NCI-H2196 treated with DMSO at 0.1 percent for 48 hours (cell line): ENCODE measurements at regions not wholly inside any gene's neighbourhood (a gene's known extent, or its start where the extent isn't known, plus 50 kb on each side); places are given as distances from the start of the nearest gene placed in this dataset.
"Not testable (repeated sequence)": the region's sequence is repeated elsewhere in the genome, so short reads cannot be mapped to it uniquely, and the experiment has no call there.

ENCODE experiments used
- DNase-seq: peaks from one replicate; lab custom pipeline; 2025; ENCODE audit not compliant: unreplicated experiment; lab: John Stamatoyannopoulos, UW

GRCh38 chr3:190989218-190989617, 126.7 kb upstream of the GMNC start:
- no peak for DNase-seq

DNA sequence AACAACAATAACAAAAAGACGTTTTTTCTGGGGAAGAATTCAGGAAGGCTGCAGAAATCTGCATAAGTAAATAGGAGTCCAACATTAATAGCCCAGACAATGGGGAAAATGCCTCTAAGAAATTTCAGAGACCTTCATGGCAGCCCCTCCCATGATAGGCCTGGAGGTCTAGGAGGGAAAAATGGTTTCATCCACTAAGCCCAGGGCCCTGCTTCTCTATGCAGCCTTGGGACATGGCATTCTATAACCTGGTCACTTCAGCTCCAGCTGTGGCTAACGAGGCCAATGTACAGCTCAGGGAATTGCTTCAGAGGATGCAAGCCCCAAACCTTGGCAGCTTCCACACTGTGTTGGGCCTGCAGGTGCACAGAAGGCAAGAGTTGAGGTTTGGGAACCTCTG, 125.6 kb upstream of the GMNC start:
- no peak for DNase-seq

DNA sequence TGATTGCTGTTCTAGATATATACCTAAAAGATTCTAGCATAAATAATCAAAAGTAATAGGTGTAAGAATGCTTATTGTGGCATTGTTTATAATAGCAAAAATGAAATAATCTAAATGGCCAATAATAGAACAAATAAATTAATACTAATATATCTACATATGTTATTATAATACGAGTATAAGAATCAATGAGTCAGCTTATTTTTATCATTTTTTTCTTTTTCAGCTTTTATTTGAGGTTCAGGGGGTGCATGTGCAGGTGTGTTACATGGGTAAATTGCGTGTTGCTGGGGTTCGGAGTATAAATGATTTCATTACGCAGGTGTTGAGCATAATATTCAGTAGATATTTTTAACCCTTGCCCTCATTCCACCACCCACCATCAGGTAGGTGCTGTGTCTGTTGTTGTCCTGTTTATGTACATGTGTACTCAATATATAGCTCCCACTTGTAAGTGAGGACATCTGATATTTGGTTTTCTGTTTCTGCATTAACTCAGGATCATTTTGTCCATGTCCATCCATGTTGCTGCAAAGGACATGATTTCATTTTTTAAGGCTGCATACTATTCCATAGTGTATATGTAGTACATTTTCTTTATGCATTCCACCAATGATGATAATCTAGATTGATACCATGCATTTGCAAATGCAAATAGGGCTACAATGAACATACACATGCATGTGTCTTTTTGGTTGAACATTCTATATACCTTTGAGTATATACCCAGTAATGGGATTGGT, 122.2 kb upstream of the GMNC start:
- no peak for DNase-seq

DNA sequence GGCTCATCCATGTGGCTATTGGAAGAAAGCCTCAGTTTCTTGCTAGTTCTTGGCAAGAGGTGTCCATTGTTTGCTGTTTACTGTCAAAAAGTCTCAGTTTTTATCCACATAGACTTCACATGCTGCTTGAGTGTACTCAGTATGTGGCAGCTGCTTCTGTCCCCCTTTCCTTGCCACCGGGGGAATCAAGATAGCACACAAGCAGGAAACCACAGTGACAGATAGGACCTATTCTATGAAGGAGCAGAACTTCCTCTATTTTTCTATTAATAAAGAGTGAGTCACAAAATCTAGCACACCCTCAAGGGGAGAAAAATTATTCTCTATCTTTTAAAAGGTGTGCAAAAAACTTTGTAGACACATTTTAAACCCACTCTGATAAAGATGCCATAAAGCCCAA, 121.4 kb upstream of the GMNC start:
- DNase-seq: no peak

DNA sequence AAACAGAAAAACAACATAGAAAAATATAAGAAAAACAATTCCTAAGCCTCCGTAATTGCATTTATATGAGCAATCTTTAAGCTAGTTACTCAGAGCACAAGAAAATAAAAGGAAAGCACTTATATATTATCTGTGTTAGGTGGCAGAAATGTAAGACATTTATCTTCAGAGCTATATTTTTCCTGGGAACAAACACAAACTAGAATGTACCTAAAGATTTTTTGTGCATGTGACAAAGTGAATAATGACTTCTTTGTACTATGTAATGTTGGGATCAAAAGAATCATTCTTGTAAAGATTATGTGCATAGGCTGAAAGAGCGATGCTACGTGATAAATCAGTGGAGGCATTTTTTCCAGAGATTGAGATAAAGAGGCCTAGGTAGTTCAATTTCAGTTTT, 111.3 kb upstream of the GMNC start:
- DNase-seq: no peak

DNA sequence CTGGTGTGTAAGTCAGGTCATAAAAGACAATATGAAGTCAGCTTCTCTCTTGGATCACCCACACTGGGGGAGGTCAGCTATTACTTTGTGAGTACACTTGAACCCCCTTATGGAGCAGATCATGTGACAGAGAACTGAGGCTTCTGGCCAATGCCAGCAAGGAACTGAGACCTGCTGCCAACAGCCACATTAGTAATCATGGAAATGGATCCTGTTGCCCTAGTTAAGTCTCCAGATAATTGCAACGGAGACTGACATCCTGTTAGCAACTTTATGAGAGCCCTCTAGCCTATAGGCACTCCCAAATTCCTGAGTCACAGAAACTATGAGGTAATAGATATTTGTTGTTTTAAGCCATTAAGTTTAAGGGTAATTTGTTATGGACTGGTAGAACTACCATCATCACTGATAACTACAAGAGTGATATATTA, 110.4 kb upstream of the GMNC start:
- DNase-seq: no peak

- DNase-seq: no peak
Observed at GRCh38 chr3:190972196-190972595, 109.7 kb upstream of the GMNC start.

- no peak for DNase-seq
Observed at GRCh38 chr3:190970560-190970959, 108.1 kb upstream of the GMNC start.

GRCh38 chr3:190968616-190969015, 106.1 kb upstream of the GMNC start:
- no peak for DNase-seq

GRCh38 chr3:190964931-190965330, 102.4 kb upstream of the GMNC start:
- DNase-seq: not testable (repeated sequence)

GRCh38 chr3:190959077-190959476, 96.6 kb upstream of the GMNC start:
- DNase-seq: no peak

- no peak for DNase-seq
Observed at GRCh38 chr3:190941694-190942260, 79.3 kb upstream of the GMNC start.

DNA sequence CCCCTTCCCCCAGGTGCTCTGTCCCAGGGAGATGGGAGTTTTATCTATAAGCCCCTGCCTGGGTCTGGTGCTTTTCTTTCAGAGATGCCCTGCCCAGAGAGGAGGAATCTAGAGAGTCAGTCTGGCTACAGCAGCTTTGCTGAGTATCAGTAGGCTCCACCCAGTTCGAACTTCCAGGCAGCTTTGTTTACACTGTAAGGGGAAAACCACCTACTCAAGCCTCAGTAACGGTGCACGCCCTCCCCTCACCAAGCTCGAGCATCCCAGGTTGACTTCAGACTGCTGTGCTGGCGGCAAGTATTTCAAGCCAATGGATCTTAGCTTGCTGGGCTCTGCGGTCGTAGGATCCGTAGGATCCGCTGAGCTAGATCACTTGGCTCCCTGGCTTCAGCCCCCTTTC, 72.1 kb upstream of the GMNC start:
- not testable (repeated sequence) for DNase-seq

DNA sequence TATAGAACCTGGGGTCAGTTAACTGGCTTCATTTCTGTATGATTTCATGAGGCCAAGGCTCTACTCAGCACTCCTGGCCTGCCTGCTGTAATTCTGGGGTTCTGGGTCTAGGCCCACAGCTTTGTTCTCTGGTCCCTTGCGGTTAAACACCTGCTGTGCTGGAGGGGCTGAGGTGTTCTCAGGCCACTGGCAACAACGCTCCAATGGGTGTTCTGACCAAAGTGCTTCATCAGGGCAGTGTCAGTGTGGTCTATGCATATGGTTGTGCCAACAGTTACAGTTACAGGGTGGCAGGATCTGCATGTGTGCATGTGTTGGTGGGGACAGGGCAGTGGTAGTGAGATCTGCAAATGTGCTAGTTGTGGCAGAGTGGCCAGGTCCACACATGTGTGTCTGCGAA, 64.1 kb upstream of the GMNC start:
- no peak for DNase-seq

- no peak for DNase-seq
Observed at GRCh38 chr3:190912736-190913135, 50.2 kb upstream of the GMNC start.
